Activated naive CD8-positive, alpha-beta T cell (primary cell): ENCODE measurements at regions not wholly inside any gene's neighbourhood (a gene's known extent, or its start where the extent isn't known, plus 50 kb on each side); places are given as distances from the start of the nearest gene placed in this dataset.
"Not testable (repeated sequence)": the region's sequence is repeated elsewhere in the genome, so short reads cannot be mapped to it uniquely, and the experiment has no call there.

Source experiments
- H3K27ac Mint-ChIP-seq: one replicate; pipeline ENCODE4 v1.8.0; 2021; ENCODE audit warnings: mixed read lengths
- H3K27me3 Mint-ChIP-seq: one replicate; pipeline ENCODE4 v1.8.0; 2021; ENCODE audit warnings: mixed read lengths
- H3K36me3 Mint-ChIP-seq: one replicate; pipeline ENCODE4 v1.8.0; 2021; ENCODE audit warnings: mixed read lengths
- H3K4me1 Mint-ChIP-seq: one replicate; pipeline ENCODE4 v1.8.0; 2021; ENCODE audit warnings: low read depth, mixed read lengths
- H3K4me3 Mint-ChIP-seq: one replicate; pipeline ENCODE4 v1.8.0; 2021; ENCODE audit warnings: mild to moderate bottlenecking, mixed read lengths
- H3K9me3 Mint-ChIP-seq: one replicate; pipeline ENCODE4 v1.8.0; 2021; ENCODE audit warnings: low read depth, mixed read lengths

- Mint-ChIP-seq H3K27me3 (peaks cover 5% of the 10 kb centered on the region), H3K36me3 (no peaks in the 10 kb centered on the region), H3K9me3 (no peaks in the 10 kb centered on the region), H3K27ac (no peak overlapping the region), H3K4me3 (no peak overlapping the region), H3K4me1 (no peaks in the 10 kb centered on the region)
These were observed 159.6 kb upstream of the PROK2 start for GRCh38 chr3:71944482-71945065.

GRCh38 chr3:71942432-71943187 is 157.7 kb upstream of the PROK2 start:
- H3K4me3 Mint-ChIP-seq = no peak overlapping the region
- H3K4me1 Mint-ChIP-seq = no peaks in the 10 kb centered on the region
- H3K27me3 Mint-ChIP-seq = peaks cover 5% of the 10 kb centered on the region
- H3K36me3 Mint-ChIP-seq = no peaks in the 10 kb centered on the region
- H3K27ac Mint-ChIP-seq = no peak overlapping the region
- H3K9me3 Mint-ChIP-seq = no peaks in the 10 kb centered on the region

GRCh38 chr3:71940486-71940885 is 155.5 kb upstream of the PROK2 start:
- no peaks in the 10 kb centered on the region for H3K4me1 Mint-ChIP-seq
- H3K27me3 Mint-ChIP-seq = peaks cover 5% of the 10 kb centered on the region
- H3K9me3 Mint-ChIP-seq = no peaks in the 10 kb centered on the region
- H3K36me3 Mint-ChIP-seq = no peaks in the 10 kb centered on the region
- no peak overlapping the region for H3K4me3 Mint-ChIP-seq
- no peak overlapping the region for H3K27ac Mint-ChIP-seq

- H3K27me3 Mint-ChIP-seq, H3K27ac Mint-ChIP-seq, H3K4me3 Mint-ChIP-seq, H3K36me3 Mint-ChIP-seq, H3K4me1 Mint-ChIP-seq, H3K9me3 Mint-ChIP-seq: not testable (repeated sequence)
These were observed 153.1 kb upstream of the PROK2 start for GRCh38 chr3:71938081-71938480.

- Mint-ChIP-seq H3K27me3 (peaks cover 2% of the 10 kb centered on the region), H3K27ac (no peak overlapping the region)
These were observed 151.7 kb upstream of the PROK2 start for GRCh38 chr3:71936681-71937080.

GRCh38 chr3:71934520-71935270 is 149.7 kb upstream of the PROK2 start:
- Mint-ChIP-seq H3K36me3 (peaks cover 2% of the 10 kb centered on the region), H3K27me3 (no peaks in the 10 kb centered on the region), H3K9me3 (no peaks in the 10 kb centered on the region), H3K27ac (no peak overlapping the region), H3K4me3 (no peak overlapping the region), H3K4me1 (no peaks in the 10 kb centered on the region)

More at GRCh38 chr3:71936681-71937080, 151.7 kb upstream of the PROK2 start:
- Mint-ChIP-seq H3K4me1 (no peaks in the 10 kb centered on the region), H3K9me3 (no peaks in the 10 kb centered on the region), H3K36me3 (peaks cover 2% of the 10 kb centered on the region), H3K4me3 (no peak overlapping the region)

GRCh38 chr3:71931922-71932321 is 147.0 kb upstream of the PROK2 start:
- H3K4me3 Mint-ChIP-seq = no peak overlapping the region
- H3K4me1 Mint-ChIP-seq = no peaks in the 10 kb centered on the region
- H3K9me3 Mint-ChIP-seq = no peaks in the 10 kb centered on the region
- no peaks in the 10 kb centered on the region for H3K27me3 Mint-ChIP-seq
- H3K36me3 Mint-ChIP-seq = peaks cover 2% of the 10 kb centered on the region
- no peak overlapping the region for H3K27ac Mint-ChIP-seq

- H3K36me3 Mint-ChIP-seq = peaks cover 2% of the 10 kb centered on the region
- H3K27ac Mint-ChIP-seq = no peak overlapping the region
- H3K27me3 Mint-ChIP-seq = no peaks in the 10 kb centered on the region
- no peaks in the 10 kb centered on the region for H3K4me1 Mint-ChIP-seq
- no peaks in the 10 kb centered on the region for H3K9me3 Mint-ChIP-seq
- no peak overlapping the region for H3K4me3 Mint-ChIP-seq
These were observed 145.4 kb upstream of the PROK2 start for GRCh38 chr3:71930056-71930991.

GRCh38 chr3:71928212-71928611 is 143.3 kb upstream of the PROK2 start:
- no peaks in the 10 kb centered on the region for H3K27me3 Mint-ChIP-seq
- no peaks in the 10 kb centered on the region for H3K9me3 Mint-ChIP-seq

GRCh38 chr3:71927505-71928066 is 142.6 kb upstream of the PROK2 start:
- Mint-ChIP-seq H3K36me3 (no peaks in the 10 kb centered on the region), H3K4me3 (no peak overlapping the region), H3K4me1 (no peaks in the 10 kb centered on the region), H3K27me3 (no peaks in the 10 kb centered on the region), H3K27ac (no peak overlapping the region), H3K9me3 (no peaks in the 10 kb centered on the region)

More at GRCh38 chr3:71928212-71928611, 143.3 kb upstream of the PROK2 start:
- Mint-ChIP-seq H3K36me3 (no peaks in the 10 kb centered on the region), H3K27ac (no peak overlapping the region), H3K4me3 (no peak overlapping the region), H3K4me1 (no peaks in the 10 kb centered on the region)

GRCh38 chr3:71926616-71927015 is 141.7 kb upstream of the PROK2 start:
- H3K4me3 Mint-ChIP-seq = no peak overlapping the region

GRCh38 chr3:71926262-71926600 is 141.3 kb upstream of the PROK2 start:
- Mint-ChIP-seq H3K36me3 (no peaks in the 10 kb centered on the region), H3K27me3 (no peaks in the 10 kb centered on the region), H3K9me3 (no peaks in the 10 kb centered on the region), H3K27ac (no peak overlapping the region), H3K4me3 (no peak overlapping the region), H3K4me1 (no peaks in the 10 kb centered on the region)

More at GRCh38 chr3:71926616-71927015, 141.7 kb upstream of the PROK2 start:
- Mint-ChIP-seq H3K9me3 (no peaks in the 10 kb centered on the region), H3K4me1 (no peaks in the 10 kb centered on the region), H3K27ac (no peak overlapping the region), H3K36me3 (no peaks in the 10 kb centered on the region), H3K27me3 (no peaks in the 10 kb centered on the region)

GRCh38 chr3:71925511-71926261 is 140.7 kb upstream of the PROK2 start:
- not testable (repeated sequence) for H3K4me1 Mint-ChIP-seq, H3K27ac Mint-ChIP-seq, H3K9me3 Mint-ChIP-seq, H3K36me3 Mint-ChIP-seq, H3K27me3 Mint-ChIP-seq, H3K4me3 Mint-ChIP-seq

GRCh38 chr3:71924721-71925120 is 139.8 kb upstream of the PROK2 start:
- Mint-ChIP-seq H3K27ac (no peak overlapping the region), H3K4me3 (no peak overlapping the region), H3K9me3 (no peaks in the 10 kb centered on the region), H3K36me3 (no peaks in the 10 kb centered on the region), H3K27me3 (no peaks in the 10 kb centered on the region), H3K4me1 (no peaks in the 10 kb centered on the region)
